NB4 (cell line): ENCODE measurements at regions not wholly inside any gene's neighbourhood (a gene's known extent, or its start where the extent isn't known, plus 50 kb on each side); places are given as distances from the start of the nearest gene placed in this dataset.
"Not testable (repeated sequence)": the region's sequence is repeated elsewhere in the genome, so short reads cannot be mapped to it uniquely, and the experiment has no call there.

ENCODE experiments used
- DNase-seq: peaks from one replicate; pipeline ENCODE4 v3.0.0; 2010; ENCODE audit warnings: low read depth
- H3K4me3 ChIP-seq: one replicate; pipeline ENCODE4 v1.5.1; 2011; ENCODE audit warnings: mild to moderate bottlenecking, low read depth, low read length, moderate library complexity
- CTCF ChIP-seq: IDR thresholded peaks from one replicate; pipeline ENCODE4 v1.5.1; 2012; ENCODE audit warnings: low read depth, low read length
- MYC ChIP-seq: IDR thresholded peaks from 2 replicates; pipeline ENCODE4 v1.6.1; 2011; ENCODE audit warnings: low read depth, low read length
- POLR2A ChIP-seq: IDR thresholded peaks from 2 replicates; pipeline ENCODE4 v1.6.1; 2011; ENCODE audit warnings: mild to moderate bottlenecking; ENCODE audit not compliant: insufficient read length; ENCODE audit errors: extremely low read depth
- TF ChIP-seq, protein P1 (sequence below): IDR thresholded peaks from 2 replicates; pipeline ENCODE4 v1.6.1; 2011; ENCODE audit warnings: low read depth, low read length

- TF ChIP-seq CTCF (no peak), MYC (no peak)
- TF ChIP-seq, protein P1, sequence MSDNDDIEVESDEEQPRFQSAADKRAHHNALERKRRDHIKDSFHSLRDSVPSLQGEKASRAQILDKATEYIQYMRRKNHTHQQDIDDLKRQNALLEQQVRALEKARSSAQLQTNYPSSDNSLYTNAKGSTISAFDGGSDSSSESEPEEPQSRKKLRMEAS = no peak
- no peak for DNase-seq
- H3K4me3 ChIP-seq = no peak overlapping the region
Observed at GRCh38 chr4:128686810-128687209, 122.7 kb upstream of the JADE1 start.

GRCh38 chr4:128686032-128686465 is 123.5 kb upstream of the JADE1 start:
- TF ChIP-seq POLR2A (no peak), MYC (no peak)
- TF ChIP-seq, protein P1 = no peak
- H3K4me3 ChIP-seq = no peak overlapping the region
- peak; percentile 8 for DNase-seq

- no peak overlapping the region for H3K4me3 ChIP-seq
- DNase-seq = no peak
- no peak for TF ChIP-seq MYC
- no peak for TF ChIP-seq CTCF
- TF ChIP-seq, protein P1 = no peak
- TF ChIP-seq POLR2A = no peak
Observed at GRCh38 chr4:128684016-128684415, 125.5 kb upstream of the JADE1 start.

DNA sequence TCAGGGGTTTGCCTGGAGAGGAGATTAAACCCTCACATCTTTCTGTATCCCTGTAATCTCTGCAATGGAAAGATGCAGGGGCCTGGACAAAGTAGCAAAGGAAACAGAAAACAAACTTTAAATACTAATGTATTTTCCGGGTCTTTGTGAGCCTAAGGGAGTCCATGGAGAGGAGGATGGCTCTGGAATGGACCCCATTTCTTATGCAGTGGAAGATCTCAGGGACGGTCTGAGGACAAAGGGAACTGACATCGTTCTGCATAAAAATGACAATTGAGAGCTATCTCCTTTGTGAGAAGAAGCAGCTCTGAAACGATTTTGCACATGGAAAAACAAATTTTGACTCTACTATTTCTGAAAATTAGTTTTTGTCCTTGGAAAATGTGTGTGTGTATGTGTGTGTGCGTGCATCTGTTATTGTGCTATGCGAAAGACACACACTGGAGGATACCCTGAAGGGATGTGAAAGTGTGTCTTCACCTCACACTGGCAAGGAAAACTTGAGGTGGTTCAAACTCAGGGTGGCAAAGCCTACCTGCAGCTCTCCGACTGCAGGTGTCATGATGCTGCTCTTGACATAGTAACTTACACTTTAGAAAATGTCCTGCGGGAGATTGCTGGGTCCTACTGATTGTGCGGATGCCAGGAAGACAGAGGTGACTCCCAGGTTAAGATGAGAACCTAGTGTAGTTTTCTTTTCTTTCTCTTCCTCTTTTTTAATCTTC is 126.4 kb upstream of the JADE1 start:
- DNase-seq = no peak
- no peak overlapping the region for H3K4me3 ChIP-seq
- TF ChIP-seq CTCF = no peak
- no peak for TF ChIP-seq MYC
- TF ChIP-seq, protein P1 = no peak
- TF ChIP-seq POLR2A = no peak

GRCh38 chr4:128676095-128676494 is 133.4 kb upstream of the JADE1 start:
- H3K4me3 ChIP-seq = no peak overlapping the region
- TF ChIP-seq CTCF (no peak), MYC (no peak), POLR2A (no peak)
- TF ChIP-seq, protein P1 = no peak
- DNase-seq = no peak

DNA sequence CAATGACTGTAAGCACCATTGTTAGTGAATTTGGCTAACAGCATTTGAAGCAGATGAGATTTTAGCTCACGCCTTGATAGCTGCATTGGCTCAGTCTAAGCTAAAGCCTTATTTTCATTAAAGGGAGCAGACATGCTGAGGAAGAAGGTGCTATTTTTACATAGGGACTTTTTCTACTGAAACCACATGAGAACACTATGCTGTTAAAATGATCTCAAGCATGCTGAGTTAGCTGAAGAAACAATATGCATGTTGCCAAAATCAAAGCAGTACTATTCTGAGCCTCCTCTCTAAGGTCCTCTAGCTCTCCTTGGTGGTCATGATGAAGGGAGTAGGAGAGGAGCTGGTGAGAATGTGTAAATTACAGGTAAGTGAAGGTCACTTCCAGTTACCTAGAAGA is 134.4 kb upstream of the JADE1 start:
- H3K4me3 ChIP-seq = no peak overlapping the region
- DNase-seq = no peak
- TF ChIP-seq, protein P1 = no peak
- TF ChIP-seq CTCF (no peak), POLR2A (no peak), MYC (no peak)

DNA sequence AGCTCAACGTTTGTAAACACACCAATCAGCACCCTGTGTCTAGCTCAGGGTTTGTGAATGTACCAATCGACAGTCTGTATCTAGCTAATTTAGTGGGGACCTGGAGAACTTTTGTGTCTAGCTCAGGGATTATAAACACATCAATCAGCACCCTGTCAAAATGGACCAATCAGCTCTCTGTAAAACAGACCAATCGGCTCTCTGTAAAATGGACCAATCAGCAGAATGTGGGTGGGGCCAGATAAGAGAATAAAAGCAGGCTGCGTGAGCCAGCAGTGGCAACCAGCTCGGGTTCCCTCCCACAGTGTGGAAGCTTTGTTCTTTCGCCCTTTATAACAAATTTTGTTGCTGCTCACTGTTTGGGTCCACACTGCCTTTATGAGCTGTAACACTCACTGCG is 136.3 kb upstream of the JADE1 start:
- not testable (repeated sequence) for H3K4me3 ChIP-seq, DNase-seq

DNA sequence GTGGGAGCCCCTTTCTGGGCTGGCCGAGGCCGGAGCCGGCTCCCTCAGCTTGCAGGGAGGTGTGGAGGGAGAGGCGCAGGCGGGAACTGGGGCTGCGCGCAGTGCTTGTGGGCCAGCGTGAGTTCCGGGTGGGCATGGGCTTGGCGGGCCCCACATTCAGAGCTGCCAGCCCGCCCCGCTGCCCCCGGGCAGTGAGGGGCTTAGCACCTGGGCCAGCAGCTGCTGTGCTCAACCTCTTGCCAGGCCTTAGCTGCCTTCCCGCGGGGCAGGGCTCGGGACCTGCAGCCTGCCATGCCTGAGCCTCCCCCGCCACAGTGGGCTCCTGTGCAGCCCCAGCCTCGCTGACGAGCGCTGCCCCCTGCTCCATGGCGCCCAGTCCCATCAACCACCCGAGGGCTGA is 136.9 kb upstream of the JADE1 start:
- not testable (repeated sequence) for DNase-seq, H3K4me3 ChIP-seq
